WERI-Rb-1 (cell line): ENCODE measurements at regions not wholly inside any gene's neighbourhood (a gene's known extent, or its start where the extent isn't known, plus 50 kb on each side); places are given as distances from the start of the nearest gene placed in this dataset.

Experiments used
- DNase-seq: peaks from one replicate; pipeline ENCODE4 v3.0.0-alpha.2; 2020
- H3K27ac ChIP-seq: fragments of 250-450 bp; sonication (Bioruptor Pico); 2 replicates; pipeline ENCODE4 v1.5.1; 2020; ENCODE audit warnings: mild to moderate bottlenecking, moderate library complexity
- H3K27me3 ChIP-seq: fragments of 250-450 bp; sonication (Bioruptor Pico); 2 replicates; pipeline ENCODE4 v1.5.1; 2021; ENCODE audit warnings: mild to moderate bottlenecking, low read depth, moderate library complexity; ENCODE audit not compliant: insufficient read depth, severe bottlenecking
- H3K36me3 ChIP-seq: fragments of 250-450 bp; sonication (Bioruptor Pico); 2 replicates; pipeline ENCODE4 v1.5.1; 2020; ENCODE audit warnings: mild to moderate bottlenecking, moderate library complexity
- H3K4me3 ChIP-seq: 2 replicates; pipeline ENCODE4 v1.5.1; 2011; ENCODE audit warnings: low read depth, mild to moderate bottlenecking, control low read depth, low read length
- H3K9me3 ChIP-seq: fragments of 250-450 bp; sonication (Bioruptor Pico); 2 replicates; pipeline ENCODE4 v1.5.1; 2021; ENCODE audit warnings: mild to moderate bottlenecking, moderate library complexity; ENCODE audit not compliant: severe bottlenecking
- CTCF ChIP-seq: IDR thresholded peaks from 2 replicates; pipeline ENCODE4 v1.5.1; 2011; ENCODE audit warnings: low read depth, mild to moderate bottlenecking, control low read depth, inconsistent platforms, low read length

- no peak for TF ChIP-seq CTCF
- Histone ChIP-seq H3K27me3 (peaks cover 8% of the 10 kb centered on the region), H3K9me3 (no peaks in the 10 kb centered on the region), H3K27ac (no peak overlapping the region), H3K4me3 (no peak overlapping the region), H3K36me3 (no peaks in the 10 kb centered on the region)
- DNase-seq: no peak
Observed at GRCh38 chr3:187558990-187559389, 111.2 kb downstream of the SST start.

- Histone ChIP-seq H3K9me3 (no peaks in the 10 kb centered on the region), H3K27ac (no peak overlapping the region), H3K36me3 (no peaks in the 10 kb centered on the region), H3K27me3 (peaks cover 7% of the 10 kb centered on the region), H3K4me3 (no peak overlapping the region)
- no peak for TF ChIP-seq CTCF
- DNase-seq: no peak
Observed at GRCh38 chr3:187551416-187551815, 118.8 kb downstream of the SST start.

GRCh38 chr3:187550446-187550845 is 119.7 kb downstream of the SST start:
- TF ChIP-seq CTCF: no peak
- no peaks in the 10 kb centered on the region for H3K36me3 ChIP-seq
- H3K4me3 ChIP-seq: no peak overlapping the region
- DNase-seq: no peak
- H3K27ac ChIP-seq: no peak overlapping the region
- H3K27me3 ChIP-seq: peaks cover 7% of the 10 kb centered on the region
- no peaks in the 10 kb centered on the region for H3K9me3 ChIP-seq

- Histone ChIP-seq H3K36me3 (no peaks in the 10 kb centered on the region), H3K27ac (no peak overlapping the region), H3K9me3 (peaks cover 4% of the 10 kb centered on the region), H3K27me3 (peaks cover 4% of the 10 kb centered on the region), H3K4me3 (no peak overlapping the region)
- no peak for DNase-seq
- TF ChIP-seq CTCF: no peak
Observed at GRCh38 chr3:187545366-187545765, 124.8 kb downstream of the SST start.

GRCh38 chr3:187544326-187544725 is 125.9 kb downstream of the SST start:
- TF ChIP-seq CTCF: no peak
- Histone ChIP-seq H3K27me3 (peaks cover 4% of the 10 kb centered on the region), H3K36me3 (no peaks in the 10 kb centered on the region), H3K4me3 (no peak overlapping the region), H3K9me3 (peaks cover 4% of the 10 kb centered on the region), H3K27ac (no peak overlapping the region)
- no peak for DNase-seq

- H3K9me3 ChIP-seq: peaks cover 4% of the 10 kb centered on the region
- H3K36me3 ChIP-seq: no peaks in the 10 kb centered on the region
- no peak overlapping the region for H3K27ac ChIP-seq
- TF ChIP-seq CTCF: no peak
- H3K27me3 ChIP-seq: peaks cover 6% of the 10 kb centered on the region
- DNase-seq: no peak
- H3K4me3 ChIP-seq: no peak overlapping the region
Observed at GRCh38 chr3:187540847-187541246, 129.3 kb downstream of the SST start.
